T-helper 1 cell treated with Interleukin-12 subunit alpha and Interleukin-12 subunit beta and Interleukin-4 antibody, amounts not matched to agents 30 μg/mL and 1 μg/mL, for 36 hours (primary cell): ENCODE measurements at regions not wholly inside any gene's neighbourhood (a gene's known extent, or its start where the extent isn't known, plus 50 kb on each side); places are given as distances from the start of the nearest gene placed in this dataset.

ENCODE experiments used
- H3K27ac Mint-ChIP-seq: one replicate; pipeline ENCODE4 v1.8.0; 2021; ENCODE audit warnings: mild to moderate bottlenecking, mixed read lengths
- H3K27me3 Mint-ChIP-seq: one replicate; pipeline ENCODE4 v1.8.0; 2021; ENCODE audit warnings: low read depth, mixed read lengths
- H3K36me3 Mint-ChIP-seq: one replicate; pipeline ENCODE4 v1.8.0; 2021; ENCODE audit warnings: low read depth, mixed read lengths
- H3K4me1 Mint-ChIP-seq: one replicate; pipeline ENCODE4 v1.8.0; 2021; ENCODE audit warnings: low read depth, mixed read lengths
- H3K4me3 Mint-ChIP-seq: one replicate; pipeline ENCODE4 v1.8.0; 2021; ENCODE audit warnings: mild to moderate bottlenecking, moderate library complexity, mixed read lengths
- H3K9me3 Mint-ChIP-seq: one replicate; pipeline ENCODE4 v1.8.0; 2021; ENCODE audit warnings: mixed read lengths

DNA sequence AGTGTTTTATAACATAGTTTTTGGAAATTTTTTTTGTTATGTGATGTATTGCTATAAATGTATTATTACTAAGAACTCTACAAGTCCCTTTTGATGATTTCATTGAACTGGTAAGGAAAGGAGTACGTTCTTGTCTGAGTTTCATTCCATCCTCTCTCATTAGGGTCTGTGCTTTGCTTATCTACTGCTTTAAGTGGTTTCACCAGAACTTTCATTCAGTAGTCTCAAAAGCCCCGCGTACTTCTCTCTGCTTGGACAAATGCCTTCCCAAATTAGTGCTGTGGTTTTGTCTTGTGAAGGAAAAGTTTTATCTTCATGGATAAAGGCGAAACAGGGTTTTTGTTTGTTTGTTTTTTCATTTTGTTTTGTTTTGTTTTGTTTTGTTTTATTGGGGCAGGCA lies 469.8 kb upstream of the WWC1 start:
- H3K4me1 Mint-ChIP-seq: no peaks in the 10 kb centered on the region
- no peaks in the 10 kb centered on the region for H3K27me3 Mint-ChIP-seq
- H3K4me3 Mint-ChIP-seq: no peak overlapping the region
- no peak overlapping the region for H3K27ac Mint-ChIP-seq
- H3K9me3 Mint-ChIP-seq: no peaks in the 10 kb centered on the region
- no peaks in the 10 kb centered on the region for H3K36me3 Mint-ChIP-seq

GRCh38 chr5:167822241-167822640 lies 469.2 kb upstream of the WWC1 start:
- no peak overlapping the region for H3K27ac Mint-ChIP-seq
- no peaks in the 10 kb centered on the region for H3K36me3 Mint-ChIP-seq
- no peaks in the 10 kb centered on the region for H3K9me3 Mint-ChIP-seq
- no peak overlapping the region for H3K4me3 Mint-ChIP-seq
- no peaks in the 10 kb centered on the region for H3K27me3 Mint-ChIP-seq
- no peaks in the 10 kb centered on the region for H3K4me1 Mint-ChIP-seq

GRCh38 chr5:167823405-167823804 lies 468.0 kb upstream of the WWC1 start:
- Mint-ChIP-seq H3K4me3 (no peak overlapping the region), H3K27ac (no peak overlapping the region), H3K9me3 (no peaks in the 10 kb centered on the region), H3K27me3 (no peaks in the 10 kb centered on the region), H3K4me1 (no peaks in the 10 kb centered on the region), H3K36me3 (no peaks in the 10 kb centered on the region)

- Mint-ChIP-seq H3K4me3 (no peak overlapping the region), H3K27me3 (no peaks in the 10 kb centered on the region), H3K4me1 (no peaks in the 10 kb centered on the region)
Measured at GRCh38 chr5:167827766-167828165, 463.7 kb upstream of the WWC1 start.

DNA sequence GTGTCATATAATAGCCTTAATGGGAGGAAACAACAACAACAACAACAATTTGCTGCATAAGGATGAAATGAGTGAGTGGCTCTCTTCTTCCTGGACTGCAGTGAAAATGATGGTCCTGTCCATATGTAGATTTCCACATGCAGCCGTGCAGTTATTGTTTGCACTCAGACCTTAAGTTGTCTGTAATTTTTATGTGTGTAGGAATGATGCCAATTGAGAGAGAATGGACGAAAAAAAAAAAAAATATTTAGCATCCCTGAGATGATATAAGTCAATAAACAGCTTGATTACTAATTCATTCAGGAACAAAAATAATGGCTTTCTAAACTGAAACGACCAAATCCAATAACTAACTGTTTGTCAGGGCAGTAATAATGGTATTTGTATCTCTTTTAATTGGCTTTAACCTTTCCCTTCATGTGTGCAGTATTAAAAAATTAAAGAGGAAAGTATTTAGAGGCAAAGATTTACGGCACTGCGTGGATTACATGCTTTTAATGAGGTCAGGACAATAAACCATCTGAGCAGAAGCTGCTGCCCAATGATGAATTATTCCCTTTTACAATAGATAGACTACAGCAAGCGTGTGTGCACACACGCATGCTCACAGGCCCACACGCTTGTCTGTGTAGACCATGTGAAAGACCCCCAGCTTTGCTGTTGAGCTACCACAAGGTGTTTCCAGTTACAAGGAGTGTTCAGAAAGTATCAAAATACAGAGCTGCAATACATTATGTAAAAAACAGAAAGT lies 459.5 kb upstream of the WWC1 start:
- Mint-ChIP-seq H3K27ac (no peak overlapping the region), H3K4me1 (no peaks in the 10 kb centered on the region), H3K27me3 (no peaks in the 10 kb centered on the region), H3K4me3 (no peak overlapping the region), H3K36me3 (no peaks in the 10 kb centered on the region), H3K9me3 (no peaks in the 10 kb centered on the region)

More at GRCh38 chr5:167827766-167828165, 463.7 kb upstream of the WWC1 start:
- Mint-ChIP-seq H3K36me3 (no peaks in the 10 kb centered on the region), H3K9me3 (no peaks in the 10 kb centered on the region), H3K27ac (no peak overlapping the region)

- Mint-ChIP-seq H3K27me3 (no peaks in the 10 kb centered on the region), H3K4me1 (no peaks in the 10 kb centered on the region), H3K36me3 (no peaks in the 10 kb centered on the region), H3K4me3 (no peak overlapping the region), H3K27ac (no peak overlapping the region), H3K9me3 (no peaks in the 10 kb centered on the region)
Measured at GRCh38 chr5:167832609-167833008, 458.8 kb upstream of the WWC1 start.

DNA sequence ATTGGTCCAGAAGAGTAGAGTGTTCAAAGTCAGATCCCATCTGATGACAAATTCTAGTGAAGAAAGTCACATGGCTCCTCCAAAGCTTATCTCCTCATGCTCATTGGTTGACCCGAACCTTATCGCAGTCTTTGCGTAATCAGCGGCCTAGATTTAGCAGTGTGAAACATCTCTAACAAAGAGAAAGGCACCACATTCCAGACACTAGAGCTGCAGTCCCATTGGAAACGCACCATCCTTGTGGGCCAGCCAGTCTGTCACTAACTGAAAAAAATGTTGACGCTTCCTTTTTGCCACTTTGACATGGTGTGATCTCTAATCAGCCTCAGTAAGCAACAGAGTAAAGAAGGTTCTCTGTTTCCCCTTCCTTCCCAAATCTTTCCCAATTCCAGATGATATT lies 458.0 kb upstream of the WWC1 start:
- no peaks in the 10 kb centered on the region for H3K9me3 Mint-ChIP-seq
- H3K27me3 Mint-ChIP-seq: no peaks in the 10 kb centered on the region
- no peaks in the 10 kb centered on the region for H3K36me3 Mint-ChIP-seq
- no peaks in the 10 kb centered on the region for H3K4me1 Mint-ChIP-seq
- H3K4me3 Mint-ChIP-seq: no peak overlapping the region
- H3K27ac Mint-ChIP-seq: no peak overlapping the region

GRCh38 chr5:167835146-167835545 lies 456.3 kb upstream of the WWC1 start:
- no peaks in the 10 kb centered on the region for H3K9me3 Mint-ChIP-seq
- no peaks in the 10 kb centered on the region for H3K36me3 Mint-ChIP-seq

GRCh38 chr5:167837127-167837526 lies 454.3 kb upstream of the WWC1 start:
- Mint-ChIP-seq H3K27me3 (no peaks in the 10 kb centered on the region), H3K4me3 (no peak overlapping the region), H3K4me1 (no peaks in the 10 kb centered on the region), H3K36me3 (no peaks in the 10 kb centered on the region), H3K9me3 (no peaks in the 10 kb centered on the region), H3K27ac (no peak overlapping the region)

More at GRCh38 chr5:167835146-167835545, 456.3 kb upstream of the WWC1 start:
- H3K27ac Mint-ChIP-seq: no peak overlapping the region
- H3K4me3 Mint-ChIP-seq: no peak overlapping the region
- H3K27me3 Mint-ChIP-seq: no peaks in the 10 kb centered on the region
- H3K4me1 Mint-ChIP-seq: no peaks in the 10 kb centered on the region

GRCh38 chr5:167839065-167839464 lies 452.4 kb upstream of the WWC1 start:
- Mint-ChIP-seq H3K36me3 (no peaks in the 10 kb centered on the region), H3K4me1 (no peaks in the 10 kb centered on the region), H3K27me3 (no peaks in the 10 kb centered on the region), H3K4me3 (no peak overlapping the region), H3K9me3 (peaks cover 4% of the 10 kb centered on the region), H3K27ac (no peak overlapping the region)

DNA sequence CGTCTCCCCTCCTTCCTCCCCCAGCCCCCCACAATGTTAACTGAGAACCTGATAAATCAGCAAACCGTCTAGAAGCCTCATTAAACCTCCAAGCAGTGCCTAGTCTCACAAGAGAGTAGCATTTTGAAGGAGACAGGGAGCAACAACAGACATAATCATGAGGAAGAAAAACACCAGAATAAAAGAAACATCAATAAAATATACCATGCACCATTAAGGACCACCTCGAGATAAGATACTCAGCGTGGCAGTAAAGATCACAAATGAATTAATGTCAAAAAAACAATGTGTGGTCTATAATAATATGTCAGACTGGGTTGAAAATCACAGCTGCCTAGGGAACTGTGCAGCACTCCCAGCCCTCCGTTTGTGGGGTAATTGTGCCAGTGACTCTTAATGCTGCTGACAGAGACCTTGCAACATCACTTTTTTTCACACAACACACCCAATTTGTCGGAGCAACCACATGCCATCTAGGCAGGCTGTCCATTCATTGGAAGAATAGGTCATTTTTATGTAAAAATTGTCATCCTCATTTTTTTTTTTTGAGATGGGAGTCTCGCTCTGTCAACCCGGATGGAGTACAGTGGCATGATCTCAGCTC lies 450.8 kb upstream of the WWC1 start:
- Mint-ChIP-seq H3K9me3 (peaks cover 4% of the 10 kb centered on the region), H3K27ac (no peak overlapping the region), H3K4me3 (no peak overlapping the region), H3K27me3 (no peaks in the 10 kb centered on the region), H3K4me1 (no peaks in the 10 kb centered on the region), H3K36me3 (no peaks in the 10 kb centered on the region)

GRCh38 chr5:167843881-167844572 lies 447.4 kb upstream of the WWC1 start:
- Mint-ChIP-seq H3K9me3 (peaks cover 4% of the 10 kb centered on the region), H3K27me3 (no peaks in the 10 kb centered on the region), H3K27ac (no peak overlapping the region), H3K4me3 (no peak overlapping the region), H3K36me3 (no peaks in the 10 kb centered on the region), H3K4me1 (no peaks in the 10 kb centered on the region)

DNA sequence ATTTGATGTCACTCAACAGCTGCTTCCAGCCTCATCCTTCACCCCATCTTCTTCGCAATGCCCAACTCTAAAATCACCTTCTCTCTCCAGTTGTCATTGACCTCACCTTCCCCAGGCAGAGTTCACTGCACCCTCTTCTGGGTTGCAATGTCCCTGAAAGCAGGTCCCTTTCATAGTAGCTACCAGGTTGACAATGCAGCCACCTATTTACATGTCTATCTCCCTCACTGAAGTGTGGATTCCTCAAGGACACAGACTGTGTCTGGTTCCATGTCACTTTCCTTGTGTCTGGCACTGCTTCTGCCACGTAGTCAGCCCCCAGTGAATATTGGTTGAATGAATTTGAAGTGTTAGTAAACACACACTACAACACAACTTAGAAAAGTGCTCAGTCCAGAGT lies 445.5 kb upstream of the WWC1 start:
- no peaks in the 10 kb centered on the region for H3K4me1 Mint-ChIP-seq
- no peaks in the 10 kb centered on the region for H3K27me3 Mint-ChIP-seq
- H3K9me3 Mint-ChIP-seq: peaks cover 4% of the 10 kb centered on the region
- no peaks in the 10 kb centered on the region for H3K36me3 Mint-ChIP-seq
- no peak overlapping the region for H3K4me3 Mint-ChIP-seq
- no peak overlapping the region for H3K27ac Mint-ChIP-seq

DNA sequence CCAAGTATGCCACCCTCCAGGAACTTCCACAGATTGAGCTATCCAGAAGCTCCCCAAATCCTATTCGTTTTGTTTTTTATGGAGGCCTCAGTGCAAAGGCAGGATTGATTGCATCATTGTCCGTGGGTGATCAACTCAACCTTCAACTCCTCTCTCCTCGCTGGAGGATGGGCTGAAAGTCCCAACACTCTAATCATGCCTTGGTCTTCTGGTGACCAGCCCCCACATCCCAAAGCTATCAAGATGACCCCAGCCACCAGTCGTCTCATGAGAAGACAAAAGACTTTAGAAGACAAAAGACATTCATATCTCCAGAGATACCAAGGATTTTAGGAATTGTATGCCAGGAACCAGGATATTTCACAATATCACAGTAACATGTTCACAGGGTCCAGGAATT lies 441.6 kb upstream of the WWC1 start:
- H3K27me3 Mint-ChIP-seq: no peaks in the 10 kb centered on the region
- no peaks in the 10 kb centered on the region for H3K4me1 Mint-ChIP-seq
- no peak overlapping the region for H3K4me3 Mint-ChIP-seq
- H3K9me3 Mint-ChIP-seq: no peaks in the 10 kb centered on the region
- H3K36me3 Mint-ChIP-seq: no peaks in the 10 kb centered on the region
- no peak overlapping the region for H3K27ac Mint-ChIP-seq

GRCh38 chr5:167850911-167851310 lies 440.5 kb upstream of the WWC1 start:
- Mint-ChIP-seq H3K27me3 (no peaks in the 10 kb centered on the region), H3K36me3 (no peaks in the 10 kb centered on the region), H3K4me1 (no peaks in the 10 kb centered on the region), H3K27ac (no peak overlapping the region), H3K4me3 (no peak overlapping the region), H3K9me3 (no peaks in the 10 kb centered on the region)
